ENCODE measurements at regions not wholly inside any gene's neighbourhood (a gene's known extent, or its start where the extent isn't known, plus 50 kb on each side); places are given as distances from the start of the nearest gene placed in this dataset.

DNA sequence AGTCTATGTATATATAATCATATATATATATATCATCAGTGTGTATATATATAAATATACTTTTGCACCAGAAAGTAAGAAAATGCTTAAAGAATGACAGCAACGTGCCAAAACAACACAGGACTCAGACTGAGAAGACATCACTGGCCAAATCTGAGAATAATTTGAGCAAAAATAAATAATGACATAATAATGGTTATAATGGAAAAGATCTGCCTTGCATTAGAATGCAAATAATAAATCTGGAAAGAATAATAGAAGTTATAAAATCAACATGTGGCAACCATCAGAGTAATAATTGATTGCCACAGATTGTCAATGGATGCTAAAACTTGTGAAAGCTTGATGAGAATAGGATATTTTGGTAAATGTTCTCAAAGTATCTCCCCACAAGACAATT is 61.5 kb upstream of the PLEKHG7 start:
- TF ChIP-seq EP300 (IDR thresholded peaks at IDR 0.05; ENCODE audit: borderline replicate concordance in 1 of 2, control insufficient read depth in 1 of 2, low read depth in 2 of 2, low read length in 2 of 2): no peak
- no peak for TF ChIP-seq RAD21 (IDR thresholded peaks at IDR 0.05; ENCODE audit: insufficient read depth, low read depth, low read length)
- TF ChIP-seq SREBF1 (IDR thresholded peaks at IDR 0.05; ENCODE audit: low read length): no peak

All from GM12878 (cell line).